ENCODE measurements at regions not wholly inside any gene's neighbourhood (a gene's known extent, or its start where the extent isn't known, plus 50 kb on each side); places are given as distances from the start of the nearest gene placed in this dataset.

- Histone ChIP-seq H3K4me3 (no peak overlapping the region), H3K36me3 (no peaks in the 10 kb centered on the region), H3K4me1 (peaks cover 0 to 12% (median 5%) of the 10 kb centered on the region in 4 donors), H3K27ac (replicated peaks in 1 of 4) (no peak overlapping the region), H3K9me3 (no peaks in the 10 kb centered on the region), H3K27me3 (no peaks in the 10 kb centered on the region)
- WGBS = 79% methylated on average over 6 of the region's 6 CpGs
- no peak for TF ChIP-seq POLR2A (IDR thresholded peaks at IDR 0.05; ENCODE audit: low read depth)
- TF ChIP-seq CTCF (IDR thresholded peaks at IDR 0.05) = no peak
- TF ChIP-seq EP300 (IDR thresholded peaks at IDR 0.05) = no peak
- intact Hi-C loops (cut with DNase I) = no loop called here
- DNase-seq (ENCODE audit: extremely low spot score) = no peak
Observed at GRCh38 chr1:56418151-56418631, 161.2 kb downstream of the PLPP3 start.

- intact Hi-C loops (cut with DNase I) = no loop called here
- Histone ChIP-seq H3K27me3 (no peaks in the 10 kb centered on the region), H3K27ac (replicated peaks in 1 of 4) (no peak overlapping the region), H3K4me3 (no peak overlapping the region), H3K4me1 (peaks cover 0 to 12% (median 5%) of the 10 kb centered on the region in 4 donors), H3K9me3 (no peaks in the 10 kb centered on the region), H3K36me3 (no peaks in the 10 kb centered on the region)
- 78% methylated on average over 4 of the region's 4 CpGs for WGBS
- no peak for TF ChIP-seq POLR2AphosphoS5 (IDR thresholded peaks at IDR 0.05)
- TF ChIP-seq EP300 (IDR thresholded peaks at IDR 0.05) = no peak
- TF ChIP-seq POLR2A (IDR thresholded peaks at IDR 0.05; ENCODE audit: low read depth) = no peak
- TF ChIP-seq CTCF (IDR thresholded peaks at IDR 0.05) = no peak
- DNase-seq (ENCODE audit: extremely low spot score) = no peak
Observed at GRCh38 chr1:56417646-56418045, 161.7 kb downstream of the PLPP3 start.

GRCh38 chr1:56416495-56416894 lies 162.9 kb downstream of the PLPP3 start:
- H3K4me1 ChIP-seq = peaks cover 0 to 12% (median 5%) of the 10 kb centered on the region in 4 donors
- TF ChIP-seq CTCF (IDR thresholded peaks at IDR 0.05) (no peak), EP300 (IDR thresholded peaks at IDR 0.05) (no peak), POLR2AphosphoS5 (IDR thresholded peaks at IDR 0.05) (no peak), POLR2A (IDR thresholded peaks at IDR 0.05; ENCODE audit: low read depth) (no peak)
- no peak overlapping the region for H3K4me3 ChIP-seq
- no peak for DNase-seq (ENCODE audit: extremely low spot score)
- no peaks in the 10 kb centered on the region for H3K36me3 ChIP-seq
- H3K9me3 ChIP-seq = no peaks in the 10 kb centered on the region
- H3K27me3 ChIP-seq = no peaks in the 10 kb centered on the region
- WGBS = 60% methylated on average over 2 of the region's 2 CpGs
- intact Hi-C loops (cut with DNase I) = no loop called here
- no peak overlapping the region for H3K27ac ChIP-seq (replicated peaks in 1 of 4)

GRCh38 chr1:56415720-56416119 lies 163.6 kb downstream of the PLPP3 start:
- H3K36me3 ChIP-seq = no peaks in the 10 kb centered on the region
- no peaks in the 10 kb centered on the region for H3K27me3 ChIP-seq
- intact Hi-C loops (cut with DNase I) = no loop called here
- TF ChIP-seq CTCF (IDR thresholded peaks at IDR 0.05) = no peak
- no peak for TF ChIP-seq POLR2A (IDR thresholded peaks at IDR 0.05; ENCODE audit: low read depth)
- TF ChIP-seq POLR2AphosphoS5 (IDR thresholded peaks at IDR 0.05) = no peak
- no peak for TF ChIP-seq EP300 (IDR thresholded peaks at IDR 0.05)
- H3K4me3 ChIP-seq = no peak overlapping the region
- H3K27ac ChIP-seq (replicated peaks in 1 of 4) = no peak overlapping the region
- no peak for DNase-seq (ENCODE audit: extremely low spot score)
- peaks cover 0 to 17% (median 8%) of the 10 kb centered on the region in 4 donors for H3K4me1 ChIP-seq
- no peaks in the 10 kb centered on the region for H3K9me3 ChIP-seq
- WGBS = 97% methylated on average over 4 of the region's 4 CpGs

- H3K27me3 ChIP-seq = no peaks in the 10 kb centered on the region
- no peak overlapping the region for H3K4me3 ChIP-seq
- H3K9me3 ChIP-seq = no peaks in the 10 kb centered on the region
- DNase-seq (ENCODE audit: extremely low spot score) = no peak
- intact Hi-C loops (cut with DNase I) = no loop called here
- no peaks in the 10 kb centered on the region for H3K36me3 ChIP-seq
- WGBS = 84% methylated on average over 3 of the region's 3 CpGs
- no peak for TF ChIP-seq POLR2A (IDR thresholded peaks at IDR 0.05; ENCODE audit: low read depth)
- TF ChIP-seq CTCF (IDR thresholded peaks at IDR 0.05) = no peak
- TF ChIP-seq POLR2AphosphoS5 (IDR thresholded peaks at IDR 0.05) = no peak
- TF ChIP-seq EP300 (IDR thresholded peaks at IDR 0.05) = no peak
- no peak overlapping the region for H3K27ac ChIP-seq (replicated peaks in 1 of 4)
- H3K4me1 ChIP-seq = peaks cover 0 to 17% (median 8%) of the 10 kb centered on the region in 4 donors
Observed at GRCh38 chr1:56415258-56415657, 164.1 kb downstream of the PLPP3 start.
